A673 (cell line): ENCODE measurements at regions not wholly inside any gene's neighbourhood (a gene's known extent, or its start where the extent isn't known, plus 50 kb on each side); places are given as distances from the start of the nearest gene placed in this dataset.

ENCODE experiments used
- BruUV-seq: library from RNA; stranded (reverse); fragments of 400-500 nt; replicated peaks from 2 replicates; lab custom pipeline; 2021; lab: Mats Ljungman, UMichigan
- CTCF ChIA-PET: fragments of 300-600 bp; sonication (Branson Sonifier 250); formaldehyde crosslinking; loops from one replicate; lab custom pipeline; 2022; ENCODE audit warnings: antibody characterized with exemption; lab: Charles Lee
- POLR2A ChIA-PET: fragments of 300-600 bp; sonication (Branson Sonifier 250); formaldehyde crosslinking; loops from one replicate; lab custom pipeline; 2022; ENCODE audit warnings: antibody characterized with exemption; ENCODE audit not compliant: low non-redundant PET; lab: Charles Lee
- DNase-seq: peaks from one replicate; pipeline ENCODE4 v3.0.0-alpha.2; 2015; ENCODE audit warnings: low spot score
- H3K27ac ChIP-seq: fragments of 200-600 bp; sonication (generic); 2 replicates; pipeline ENCODE4 v1.5.1; 2016; ENCODE audit warnings: mixed run types, low read depth, mild to moderate bottlenecking, mixed read lengths, antibody characterized with exemption, low read length; ENCODE audit not compliant: poor library complexity, severe bottlenecking
- H3K27me3 ChIP-seq: fragments of 200-600 bp; sonication (generic); replicated peaks from 2 replicates; pipeline ENCODE4 v1.6.1; 2017; ENCODE audit warnings: mixed run types, low read depth, mild to moderate bottlenecking, mixed read lengths, antibody characterized with exemption, low read length; ENCODE audit not compliant: insufficient read depth, poor library complexity
- H3K36me3 ChIP-seq: fragments of 200-600 bp; sonication (generic); 2 replicates; pipeline ENCODE4 v1.6.1; 2016; ENCODE audit warnings: mixed run types, mild to moderate bottlenecking, mixed read lengths, antibody characterized with exemption, low read length; ENCODE audit not compliant: insufficient read depth, poor library complexity, severe bottlenecking
- H3K4me1 ChIP-seq: fragments of 200-600 bp; sonication (generic); 2 replicates; pipeline ENCODE4 v1.6.1; 2017; ENCODE audit warnings: mixed run types, mild to moderate bottlenecking, mixed read lengths, antibody characterized with exemption, low read length; ENCODE audit not compliant: insufficient read depth, poor library complexity, severe bottlenecking
- H3K4me3 ChIP-seq: fragments of 200-600 bp; sonication (generic); 2 replicates; pipeline ENCODE4 v1.5.1; 2016; ENCODE audit warnings: low read depth, mixed run types, mild to moderate bottlenecking, mixed read lengths, low read length; ENCODE audit not compliant: poor library complexity, severe bottlenecking
- H3K9me3 ChIP-seq: fragments of 200-600 bp; sonication (generic); 2 replicates; pipeline ENCODE4 v1.6.1; 2016; ENCODE audit warnings: mixed run types, low read depth, mild to moderate bottlenecking, mixed read lengths, antibody characterized with exemption, low read length; ENCODE audit not compliant: poor library complexity, severe bottlenecking
- EZH2 ChIP-seq: fragments of 200-600 bp; sonication (generic); IDR thresholded peaks from 2 replicates; pipeline ENCODE4 v1.6.1; 2017; ENCODE audit warnings: borderline replicate concordance, low read depth, mild to moderate bottlenecking, mixed read lengths, antibody characterized with exemption, low read length; ENCODE audit not compliant: poor library complexity, severe bottlenecking
- intact Hi-C: fragments of 100-400 bp; cut with micrococcal nuclease; formaldehyde crosslinking; loops from one replicate; pipeline ENCODE4 v1.10.0; 2022; ENCODE audit not compliant: unreplicated experiment
- TF ChIP-seq, protein P1 (sequence below): fragments of 300-800, 200-600 bp; sonication (generic); conservative IDR thresholded peaks from 2 replicates; pipeline ENCODE4 v1.5.1; 2017; ENCODE audit warnings: low read depth, mild to moderate bottlenecking, antibody characterized with exemption, low read length, moderate library complexity, mixed read lengths

DNA sequence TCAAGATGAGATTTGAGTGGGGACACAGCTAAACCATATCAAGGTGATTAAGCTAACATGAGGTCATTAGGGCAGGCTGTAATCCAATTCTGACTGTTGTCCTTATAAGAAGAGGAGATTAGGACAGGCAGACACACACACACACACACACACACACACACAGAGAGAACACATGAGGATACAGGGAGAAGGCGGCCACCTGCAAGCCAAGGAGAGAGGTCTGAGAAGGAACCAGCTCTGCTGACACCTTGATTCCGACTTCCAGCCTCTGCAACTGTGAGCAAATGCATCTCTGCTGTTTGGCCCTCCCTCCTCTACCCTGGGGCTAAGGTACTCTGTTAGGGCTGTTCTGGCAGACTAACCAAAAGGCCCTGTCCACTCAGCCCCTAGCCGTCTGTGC, 112.5 kb upstream of the GSC start:
- Histone ChIP-seq H3K4me3 (no peak overlapping the region), H3K36me3 (no peaks in the 10 kb centered on the region), H3K9me3 (no peaks in the 10 kb centered on the region), H3K27ac (no peak overlapping the region), H3K27me3 (no peaks in the 10 kb centered on the region), H3K4me1 (peaks cover 17% of the 10 kb centered on the region)
- ChIA-PET POLR2A (no interaction called here), CTCF (no interaction called here)
- TF ChIP-seq, protein P1, sequence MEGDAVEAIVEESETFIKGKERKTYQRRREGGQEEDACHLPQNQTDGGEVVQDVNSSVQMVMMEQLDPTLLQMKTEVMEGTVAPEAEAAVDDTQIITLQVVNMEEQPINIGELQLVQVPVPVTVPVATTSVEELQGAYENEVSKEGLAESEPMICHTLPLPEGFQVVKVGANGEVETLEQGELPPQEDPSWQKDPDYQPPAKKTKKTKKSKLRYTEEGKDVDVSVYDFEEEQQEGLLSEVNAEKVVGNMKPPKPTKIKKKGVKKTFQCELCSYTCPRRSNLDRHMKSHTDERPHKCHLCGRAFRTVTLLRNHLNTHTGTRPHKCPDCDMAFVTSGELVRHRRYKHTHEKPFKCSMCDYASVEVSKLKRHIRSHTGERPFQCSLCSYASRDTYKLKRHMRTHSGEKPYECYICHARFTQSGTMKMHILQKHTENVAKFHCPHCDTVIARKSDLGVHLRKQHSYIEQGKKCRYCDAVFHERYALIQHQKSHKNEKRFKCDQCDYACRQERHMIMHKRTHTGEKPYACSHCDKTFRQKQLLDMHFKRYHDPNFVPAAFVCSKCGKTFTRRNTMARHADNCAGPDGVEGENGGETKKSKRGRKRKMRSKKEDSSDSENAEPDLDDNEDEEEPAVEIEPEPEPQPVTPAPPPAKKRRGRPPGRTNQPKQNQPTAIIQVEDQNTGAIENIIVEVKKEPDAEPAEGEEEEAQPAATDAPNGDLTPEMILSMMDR = no peak
- TF ChIP-seq EZH2 = no peak
- DNase-seq = no peak
- intact Hi-C loops = loop anchor here (10.0 kb wide), 1 partner anchor 188 kb away; no protein-coding TSS in a partner anchor
- BruUV-seq = no TSS peak

DNA sequence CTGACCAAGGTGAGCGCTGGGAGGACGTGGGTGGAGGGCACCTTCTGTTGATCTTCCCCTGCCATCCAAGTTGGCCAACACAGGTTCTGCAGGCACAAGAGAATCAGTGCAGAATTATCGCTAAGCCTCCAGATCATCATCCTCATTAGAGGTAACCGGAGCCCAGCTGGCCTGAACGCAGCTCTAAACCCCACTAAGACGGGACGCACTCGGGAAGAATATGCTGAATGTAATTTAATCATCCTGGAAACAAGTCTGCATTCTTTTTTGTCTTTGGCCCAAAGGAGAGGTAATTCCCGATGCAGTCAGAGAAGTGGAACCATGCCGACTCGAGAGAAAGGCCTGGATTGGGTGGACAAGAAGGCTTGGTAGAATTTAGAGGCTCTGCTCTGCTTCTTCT, 111.0 kb upstream of the GSC start:
- no peak for DNase-seq
- no peak overlapping the region for H3K4me3 ChIP-seq
- no TSS peak for BruUV-seq
- H3K9me3 ChIP-seq = no peaks in the 10 kb centered on the region
- no peaks in the 10 kb centered on the region for H3K36me3 ChIP-seq
- TF ChIP-seq, protein P1 = no peak
- no peak for TF ChIP-seq EZH2
- ChIA-PET CTCF (no interaction called here), POLR2A (no interaction called here)
- H3K27me3 ChIP-seq = no peaks in the 10 kb centered on the region
- no peak overlapping the region for H3K27ac ChIP-seq
- peaks cover 10% of the 10 kb centered on the region for H3K4me1 ChIP-seq
- intact Hi-C loops = loop anchor here (10.0 kb wide), 1 partner anchor 186 kb away; no protein-coding TSS in a partner anchor

DNA sequence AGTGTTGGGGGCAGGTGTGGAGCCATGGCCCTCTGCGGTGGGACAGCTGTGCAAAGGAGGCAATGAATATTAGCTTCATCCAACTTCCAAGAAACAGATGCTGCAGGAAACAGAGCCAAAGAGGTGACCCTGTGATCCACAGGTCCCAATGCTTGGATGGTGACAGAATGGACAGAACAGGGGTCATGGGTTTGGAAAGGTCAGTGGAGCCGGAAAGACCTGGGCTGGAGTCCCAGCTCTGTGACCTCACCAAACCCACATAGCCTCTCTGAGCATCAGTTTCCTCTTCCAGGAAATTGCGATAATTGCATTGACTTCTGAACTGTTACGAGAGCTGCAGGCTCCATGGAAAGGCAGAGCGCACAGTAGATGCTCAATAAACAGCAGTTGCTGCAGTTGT, 110.2 kb upstream of the GSC start:
- CTCF ChIA-PET = no interaction called here
- intact Hi-C loops = loop anchor here (10.0 kb wide), 1 partner anchor 185 kb away; no protein-coding TSS in a partner anchor

More for the DNA sequence above, 110.2 kb upstream of the GSC start:
- Histone ChIP-seq H3K27ac (no peak overlapping the region), H3K4me1 (peaks cover 7% of the 10 kb centered on the region), H3K36me3 (no peaks in the 10 kb centered on the region), H3K27me3 (no peaks in the 10 kb centered on the region), H3K4me3 (no peak overlapping the region), H3K9me3 (no peaks in the 10 kb centered on the region)
- BruUV-seq = no TSS peak
- TF ChIP-seq, protein P1 = no peak
- TF ChIP-seq EZH2 = no peak
- POLR2A ChIA-PET = no interaction called here
- DNase-seq = no peak
